ENCODE measurements at regions not wholly inside any gene's neighbourhood (a gene's known extent, or its start where the extent isn't known, plus 50 kb on each side); places are given as distances from the start of the nearest gene placed in this dataset.

GRCh38 chr4:119744580-119744979 lies 116.0 kb upstream of the PDE5A start:
- TF ChIP-seq CTCF (IDR thresholded peaks at IDR 0.05) (no peak), POLR2A (IDR thresholded peaks at IDR 0.05) (no peak)

Measured in testis (tissue), 2 donors.